ENCODE measurements at regions not wholly inside any gene's neighbourhood (a gene's known extent, or its start where the extent isn't known, plus 50 kb on each side); places are given as distances from the start of the nearest gene placed in this dataset.

DNA sequence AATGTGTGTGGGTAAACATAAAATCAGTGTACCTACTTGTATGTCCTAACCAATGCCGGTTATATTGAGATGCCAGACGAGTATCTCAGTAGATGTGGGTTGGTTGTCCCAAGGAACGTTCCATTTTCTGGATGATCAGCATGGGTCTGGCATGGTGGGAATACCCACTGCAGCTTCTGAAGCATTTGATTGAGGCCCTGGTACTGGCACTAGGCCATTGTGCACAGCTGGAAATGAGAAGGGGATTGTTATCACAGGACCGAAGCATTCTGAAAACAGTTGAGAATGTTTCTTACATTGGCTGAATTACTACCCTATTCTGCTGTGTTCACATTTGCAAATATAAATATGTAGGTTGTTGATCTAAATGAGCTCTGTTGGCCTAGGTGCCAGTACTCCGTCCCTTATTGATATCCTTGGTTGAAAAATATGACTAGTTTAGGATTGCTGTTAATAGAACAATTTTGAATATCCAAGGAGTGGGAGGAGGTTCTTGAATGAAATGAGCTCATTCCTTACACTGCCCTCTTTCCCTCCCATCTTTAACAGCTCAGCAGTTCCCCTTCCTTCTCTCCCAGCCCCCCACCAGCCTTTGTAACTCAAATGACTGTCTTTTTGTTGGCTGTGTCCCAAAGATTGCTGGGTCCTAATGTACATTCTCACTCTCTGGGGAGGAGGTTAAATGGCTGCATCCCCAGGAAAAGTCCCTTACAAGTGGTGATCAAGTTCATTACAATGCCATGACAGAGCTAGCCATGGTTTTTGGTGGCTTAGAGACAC lies 293.3 kb upstream of the TPM1 start:
- no peak for DNase-seq (ENCODE audit: low read depth)

DNA sequence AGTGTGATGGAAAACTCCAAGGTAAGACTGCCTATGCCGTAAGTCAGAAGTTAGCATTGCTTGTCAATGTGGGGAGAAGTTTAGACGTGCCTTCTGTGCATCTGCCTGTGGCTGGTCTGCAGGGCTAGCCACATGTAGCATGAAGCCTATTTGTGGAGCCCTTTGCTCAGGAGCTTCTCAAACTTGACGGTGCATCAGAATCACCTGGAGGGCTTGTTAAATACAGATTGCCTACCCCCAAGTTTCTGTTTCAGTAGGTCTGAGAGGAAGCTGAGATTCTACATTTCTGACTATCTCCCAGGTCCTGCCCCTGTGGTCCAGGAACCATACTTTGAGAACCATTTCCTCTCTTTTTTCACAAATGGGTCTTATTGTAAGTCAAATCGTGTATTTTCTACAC lies 292.1 kb upstream of the TPM1 start:
- DNase-seq (ENCODE audit: low read depth) = no peak

DNA sequence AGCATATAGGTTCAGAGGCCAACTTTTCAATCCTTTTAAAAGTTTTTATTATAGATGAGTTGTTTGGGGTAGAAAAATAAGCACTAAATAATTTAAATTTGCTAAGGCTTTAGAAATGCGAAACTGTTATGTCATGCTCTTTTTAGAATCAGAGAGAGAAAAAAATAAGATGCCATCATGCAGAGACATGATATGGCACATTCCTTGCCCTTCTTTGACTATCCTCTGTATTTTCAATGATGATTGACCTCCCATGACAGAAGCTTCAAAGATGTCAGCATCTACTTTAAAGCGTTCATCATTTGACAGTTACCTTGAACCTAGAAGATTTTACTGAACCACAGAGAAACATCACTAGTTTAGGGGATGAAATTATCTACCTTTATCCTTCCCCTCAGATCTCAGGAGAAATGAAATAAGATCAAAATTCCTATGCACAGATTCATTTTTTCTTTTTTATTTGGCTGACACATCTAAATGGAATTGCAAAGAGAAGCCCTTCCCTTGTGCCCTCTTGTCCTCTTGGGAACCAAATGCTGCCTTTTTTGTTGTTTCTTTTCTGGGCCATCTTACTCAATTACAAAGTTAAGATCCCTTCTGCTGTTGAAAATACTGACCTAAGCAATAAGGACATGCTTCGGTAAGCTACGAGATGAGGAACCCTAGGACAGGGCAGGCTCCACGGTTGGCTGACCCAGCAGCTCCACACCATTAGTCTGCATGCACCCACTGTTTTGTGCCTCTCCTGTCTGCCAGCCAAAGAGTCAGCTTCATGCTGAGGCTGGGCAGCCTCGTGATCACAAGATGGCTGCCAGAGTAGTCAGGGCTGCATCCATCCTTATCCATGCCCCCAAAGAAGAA lies 289.7 kb upstream of the TPM1 start:
- no peak for DNase-seq (ENCODE audit: low read depth)

DNA sequence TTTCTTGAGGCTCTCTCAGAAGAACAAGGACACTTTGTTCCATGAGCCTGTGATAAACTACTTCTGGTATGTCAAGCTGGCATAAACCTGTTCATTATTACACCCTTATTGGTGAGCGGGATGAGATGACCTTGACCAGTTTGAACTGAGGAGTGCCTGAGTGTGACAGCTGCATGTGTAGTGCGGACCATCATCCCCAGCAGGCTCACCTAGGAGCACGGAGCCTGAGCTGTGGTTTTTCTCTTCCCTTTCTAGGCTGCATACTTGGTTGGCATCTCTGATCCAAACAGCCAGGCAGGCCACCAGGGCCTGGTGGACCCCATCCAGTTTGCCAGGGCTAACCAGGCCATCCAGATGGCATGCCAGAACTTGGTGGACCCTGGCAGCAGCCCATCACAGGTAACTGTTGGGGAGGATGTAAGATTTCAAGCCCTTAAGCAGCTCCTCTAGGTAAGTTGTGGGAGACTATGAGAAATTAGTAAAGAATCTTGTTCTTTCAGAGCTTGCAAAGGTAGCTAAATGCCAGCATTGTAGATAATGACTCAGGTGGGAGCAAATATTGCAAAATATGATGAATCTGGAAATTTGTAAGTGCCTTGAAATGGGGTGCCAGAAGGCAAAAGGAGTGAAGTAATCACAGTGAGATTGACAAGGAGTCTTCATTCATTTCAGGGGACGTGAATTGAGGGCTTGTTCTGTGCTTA lies 288.9 kb upstream of the TPM1 start:
- no peak for DNase-seq (ENCODE audit: low read depth)

DNA sequence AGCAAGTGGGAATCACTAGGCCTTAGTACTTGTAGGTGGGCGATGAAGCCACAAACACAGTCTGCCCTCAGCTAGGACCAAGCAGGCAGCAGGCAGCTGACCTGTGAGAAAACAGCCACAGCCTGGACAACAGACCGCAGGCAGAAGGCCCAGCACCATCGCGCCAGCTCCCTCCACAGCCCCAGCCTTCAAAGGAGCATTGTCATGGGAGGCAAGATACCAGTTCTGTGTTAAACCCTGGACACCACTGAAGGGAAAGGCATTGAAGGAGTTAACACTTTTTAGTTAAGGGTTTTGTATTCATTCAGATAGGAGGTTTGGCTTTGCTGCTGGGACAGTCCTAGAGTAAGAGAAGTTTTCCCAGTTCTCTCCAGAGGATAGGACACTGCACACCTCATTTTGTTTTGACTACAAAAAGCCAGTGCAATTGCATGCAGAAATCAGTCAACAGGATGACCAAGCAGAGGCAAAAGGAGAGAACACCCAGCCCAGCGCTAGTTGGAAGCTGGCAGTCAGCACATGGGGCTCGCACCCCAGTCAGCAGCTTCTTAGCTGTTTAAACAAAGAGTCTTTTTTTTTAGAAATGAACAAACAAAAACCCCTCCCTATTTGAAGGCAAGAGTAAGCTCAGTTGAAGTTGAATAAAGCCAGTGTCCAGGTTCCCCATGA lies 286.1 kb upstream of the TPM1 start:
- DNase-seq (ENCODE audit: low read depth) = no peak

DNA sequence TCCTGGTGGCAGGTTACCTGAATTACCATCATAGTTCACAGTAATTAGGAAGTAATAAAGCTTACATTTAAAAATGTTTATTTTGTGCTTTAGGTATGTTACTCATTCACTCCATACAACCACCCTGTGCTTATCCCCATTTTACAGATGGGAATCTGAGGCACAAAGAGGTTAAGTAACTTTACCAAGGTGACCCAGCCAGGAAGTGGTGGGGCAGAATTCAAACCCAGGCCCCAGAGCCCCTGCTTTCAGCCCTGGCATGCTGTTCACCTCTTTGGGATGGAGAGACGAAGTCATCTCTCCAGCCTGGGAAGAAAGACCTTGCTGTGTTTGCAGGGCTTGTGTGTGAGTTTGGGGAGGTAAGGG lies 285.6 kb upstream of the TPM1 start:
- DNase-seq (ENCODE audit: low read depth) = no peak

DNA sequence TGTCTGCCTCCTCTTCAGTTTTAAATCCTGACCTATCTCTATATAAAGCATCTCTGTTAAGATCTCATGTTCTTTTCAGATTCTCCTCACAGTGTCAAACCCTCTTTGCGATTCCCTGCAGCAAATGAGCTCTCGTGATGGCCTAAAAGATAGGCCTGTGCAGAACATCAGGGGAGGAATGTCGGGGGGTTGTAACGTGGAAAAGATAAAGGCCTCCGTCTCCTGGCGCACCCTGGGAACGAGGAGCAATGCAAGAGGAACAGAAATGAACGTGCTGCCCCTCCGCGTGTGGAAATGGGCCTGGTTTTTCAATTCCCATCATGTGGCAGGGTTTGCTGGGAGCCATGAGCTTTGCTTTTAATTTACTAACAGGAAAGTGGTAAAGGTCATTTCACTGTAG lies 285.0 kb upstream of the TPM1 start:
- DNase-seq (ENCODE audit: low read depth) = no peak

DNA sequence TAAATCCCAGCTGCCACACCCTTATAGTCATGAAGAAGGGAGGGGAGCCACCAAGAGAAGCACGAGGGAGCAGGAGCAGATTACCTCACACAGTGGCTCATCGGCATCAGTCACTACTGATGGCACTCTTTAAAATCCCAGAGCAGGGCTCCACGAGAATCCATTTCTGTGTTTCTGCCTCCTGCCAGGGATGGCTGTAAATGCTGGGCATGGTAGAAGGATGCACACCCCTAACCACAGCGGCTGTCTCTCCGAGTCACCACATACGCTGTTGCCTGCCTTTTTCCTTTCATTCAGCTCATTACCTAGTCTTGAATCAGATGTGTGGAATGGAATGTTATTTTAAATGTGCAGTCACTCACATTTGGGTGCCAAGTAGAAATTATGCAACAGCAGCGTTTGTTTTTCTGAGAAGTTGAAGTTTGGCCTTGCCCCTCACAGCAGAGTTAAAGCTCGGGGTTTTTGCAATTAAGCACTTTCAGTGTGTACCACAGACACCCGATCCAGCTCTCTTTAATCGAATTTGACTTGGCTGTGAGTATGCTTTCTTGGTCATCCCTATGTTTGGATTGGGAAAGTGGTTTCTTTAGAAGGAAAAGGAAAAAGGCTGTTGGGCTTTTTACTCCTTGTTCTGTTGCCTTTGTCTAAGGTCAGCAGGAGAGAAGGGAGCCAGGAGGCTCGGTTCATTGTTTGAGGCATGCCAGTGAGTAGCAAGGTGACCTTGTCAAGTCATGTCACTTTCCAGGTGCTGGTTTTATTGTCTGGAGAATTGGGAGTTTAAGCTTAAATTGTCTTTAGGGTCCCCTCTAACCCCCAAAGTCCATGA lies 284.2 kb upstream of the TPM1 start:
- DNase-seq (ENCODE audit: low read depth) = peak; percentile 71

DNA sequence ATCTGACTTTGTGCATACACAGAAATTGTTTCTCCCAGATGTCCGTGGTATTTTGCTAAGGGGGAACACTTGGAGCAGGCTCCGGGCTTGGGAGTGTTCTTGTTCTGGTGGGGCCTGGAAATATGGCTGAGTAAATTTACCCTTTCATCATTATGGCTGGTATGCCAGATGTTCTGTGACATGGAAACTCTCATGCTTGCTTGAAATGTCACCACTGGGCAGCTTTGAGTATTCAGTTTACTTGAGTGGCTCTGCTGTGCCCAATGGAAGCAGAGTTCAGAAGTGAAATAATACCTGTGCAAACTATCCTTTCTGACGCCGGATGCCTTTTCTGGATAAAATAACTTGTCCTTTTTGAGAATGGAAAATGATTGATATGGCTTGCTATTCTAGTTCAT lies 283.6 kb upstream of the TPM1 start:
- no peak for DNase-seq (ENCODE audit: low read depth)

DNA sequence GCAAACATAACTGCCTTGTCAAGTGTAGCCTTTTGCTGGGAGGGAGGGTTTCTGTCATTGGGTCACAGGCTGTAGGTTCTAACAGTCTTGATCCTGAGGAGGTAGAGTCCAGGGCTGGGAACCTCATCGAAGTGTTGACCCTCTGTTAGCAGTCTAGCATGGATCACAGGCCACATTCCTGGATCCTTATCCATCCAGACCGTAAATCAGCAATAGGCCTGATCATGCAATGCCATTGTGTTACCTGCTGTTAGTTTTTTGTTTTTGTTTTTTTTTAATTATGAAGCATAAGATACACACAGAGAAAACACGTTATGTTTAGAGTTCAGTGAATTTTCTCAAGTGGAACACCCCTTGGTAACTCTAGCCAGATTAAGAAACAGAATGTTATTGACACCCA lies 282.0 kb upstream of the TPM1 start:
- no peak for DNase-seq (ENCODE audit: low read depth)

DNA sequence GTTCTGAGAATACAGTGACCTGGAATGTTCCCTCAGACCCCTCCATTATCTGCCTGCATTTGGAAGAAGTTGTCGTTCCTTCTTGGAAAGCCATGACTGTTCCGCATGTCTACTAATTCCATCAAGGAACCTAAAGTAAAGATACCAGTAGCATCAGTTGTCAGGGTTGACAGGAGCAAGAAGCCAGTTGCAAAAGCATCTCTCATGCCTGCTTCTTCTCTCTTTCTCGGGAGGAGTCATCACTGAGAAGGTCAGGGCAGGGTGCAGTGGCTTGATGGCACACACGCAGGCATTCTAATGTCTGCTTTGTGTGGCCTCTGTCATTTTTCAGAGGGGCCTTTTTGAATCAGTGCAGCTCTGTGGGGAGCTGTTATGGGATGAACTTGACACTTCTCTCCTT lies 276.6 kb upstream of the TPM1 start:
- no peak for DNase-seq (ENCODE audit: low read depth)

DNA sequence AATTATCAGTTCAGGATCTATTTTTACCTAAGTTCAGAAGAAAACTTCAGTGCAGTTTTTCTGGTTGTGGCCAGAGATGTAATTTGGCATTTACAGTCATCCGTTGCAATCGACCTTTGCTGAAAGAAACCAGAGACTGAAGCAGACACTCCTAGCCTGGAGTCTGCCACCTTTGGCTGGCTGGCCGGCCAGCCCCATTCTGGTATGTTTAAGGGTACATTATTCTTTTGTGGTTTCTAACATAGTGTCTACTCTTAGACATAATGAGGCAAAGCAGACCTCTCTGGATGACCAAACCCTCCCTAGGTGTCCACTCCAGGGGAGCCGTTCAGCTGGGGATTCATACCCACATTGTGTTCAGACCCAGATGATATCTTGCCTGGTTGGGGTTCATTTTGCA lies 275.9 kb upstream of the TPM1 start:
- no peak for DNase-seq (ENCODE audit: low read depth)

DNA sequence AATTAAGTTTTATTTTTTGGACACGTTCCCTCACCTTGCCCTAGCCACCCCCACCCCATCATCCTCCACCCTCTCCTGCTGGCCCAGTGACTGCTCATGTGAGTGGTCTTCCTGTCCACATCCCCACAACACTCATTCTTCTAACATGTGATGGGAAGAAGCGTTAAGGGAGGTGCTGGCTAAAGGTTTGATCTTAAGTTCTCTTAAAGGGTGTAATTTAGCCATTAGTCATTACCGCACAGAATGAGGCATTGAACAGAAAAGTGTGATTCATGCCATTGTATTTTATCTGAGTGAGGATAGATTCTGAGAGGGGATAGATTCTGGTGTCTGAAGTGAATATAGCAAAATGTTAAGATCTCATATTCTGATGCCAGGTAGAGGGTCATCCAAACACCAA lies 272.9 kb upstream of the TPM1 start:
- no peak for DNase-seq (ENCODE audit: low read depth)

DNA sequence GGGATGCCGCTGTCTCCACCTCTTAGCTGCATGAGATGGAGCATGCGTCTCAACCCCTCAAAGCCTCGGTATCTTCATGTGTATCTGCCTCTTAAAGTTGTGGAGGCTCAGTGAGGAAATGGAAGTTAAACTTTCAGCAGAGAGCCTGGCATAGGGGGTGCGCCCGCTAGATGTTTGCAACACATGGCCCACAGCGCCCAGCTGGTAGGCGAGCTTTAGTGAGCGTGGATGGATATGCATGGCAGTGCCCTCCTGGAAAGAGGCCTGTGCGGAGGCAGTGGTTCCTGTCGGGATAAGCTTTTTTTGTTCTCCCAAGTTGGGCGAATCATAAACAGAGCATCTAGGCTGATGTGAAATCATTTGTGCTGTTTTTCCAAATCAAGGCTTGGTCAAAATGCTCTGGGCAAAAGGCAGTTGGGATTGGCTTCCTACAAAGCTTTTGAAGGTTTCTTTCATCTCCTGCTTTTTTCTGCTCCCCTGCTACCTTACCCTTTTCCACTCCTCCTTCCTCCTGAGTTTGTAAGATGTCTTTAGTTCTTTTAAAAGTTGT lies 272.4 kb upstream of the TPM1 start:
- DNase-seq (ENCODE audit: low read depth) = no peak

DNA sequence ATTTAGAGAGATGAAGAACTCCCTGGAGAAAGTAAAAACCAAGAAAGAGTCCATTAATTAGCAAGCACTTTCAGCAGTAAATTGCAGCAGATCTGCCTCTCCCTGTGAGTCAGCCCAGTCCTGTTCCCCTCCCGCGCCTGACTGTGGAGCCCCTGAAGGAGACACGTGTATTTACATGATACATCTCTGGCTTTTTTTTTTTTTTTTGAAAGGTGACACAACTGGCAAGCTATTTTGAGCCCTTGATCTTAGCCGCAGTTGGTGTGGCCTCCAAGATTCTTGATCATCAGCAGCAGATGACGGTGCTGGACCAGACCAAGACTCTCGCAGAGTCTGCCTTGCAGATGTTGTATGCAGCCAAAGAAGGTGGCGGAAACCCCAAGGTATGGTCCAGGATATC lies 271.8 kb upstream of the TPM1 start:
- peak; percentile 26 for DNase-seq (ENCODE audit: low read depth)

DNA sequence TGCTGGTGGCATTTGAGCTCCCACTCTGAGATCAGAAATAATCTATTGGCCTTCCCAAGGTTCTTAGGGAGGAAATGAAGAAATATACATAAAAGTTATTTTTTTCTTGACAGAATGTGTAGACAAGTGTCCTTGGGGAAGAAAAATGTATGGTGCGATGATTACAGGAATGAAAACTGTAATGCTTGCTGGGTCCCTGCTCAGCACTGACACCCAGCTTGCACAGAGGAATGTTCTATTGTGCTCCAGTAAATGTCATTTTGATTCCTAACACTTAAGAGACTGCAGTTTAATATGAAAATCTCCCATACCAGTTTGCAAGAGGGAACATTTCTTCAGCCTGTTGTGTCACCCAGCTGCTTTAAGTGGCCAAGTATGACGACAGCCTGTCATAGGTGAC lies 271.3 kb upstream of the TPM1 start:
- no peak for DNase-seq (ENCODE audit: low read depth)

DNA sequence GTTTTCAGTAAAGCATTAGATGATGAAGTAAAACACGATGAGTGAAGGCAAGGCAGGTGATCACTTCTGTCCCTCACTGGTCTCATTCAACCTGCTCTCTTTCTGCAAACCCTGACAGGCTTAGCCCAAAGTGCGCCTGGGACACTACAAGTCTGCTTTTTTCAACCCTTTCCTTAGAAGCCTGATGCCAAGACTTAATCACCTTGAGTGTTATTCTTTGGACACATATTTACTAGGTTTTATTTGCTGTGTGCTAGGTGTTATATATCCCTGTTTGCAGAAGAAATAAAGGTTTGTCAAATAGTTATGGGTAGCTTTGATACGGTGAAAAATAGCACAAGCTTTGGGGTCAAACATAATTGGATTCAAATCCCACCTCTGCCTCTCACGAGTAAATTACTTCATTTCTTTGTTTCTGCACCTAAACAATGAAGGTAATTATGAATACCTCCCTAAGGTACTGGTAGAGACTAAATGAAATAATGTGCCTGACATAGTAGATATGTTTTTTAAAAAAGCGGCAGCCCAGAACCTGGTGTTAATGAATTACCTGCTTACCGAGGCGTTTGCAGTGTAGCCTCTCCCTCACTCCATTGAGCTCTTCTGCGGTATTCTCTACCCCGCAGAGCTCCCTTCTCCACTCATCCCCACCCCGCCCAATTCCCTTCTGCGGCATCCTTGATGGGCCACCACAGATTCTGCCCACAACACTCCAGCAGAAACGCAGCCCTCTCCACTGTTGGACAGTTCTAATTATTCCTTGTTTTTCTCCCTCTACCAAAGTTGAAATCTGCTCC lies 269.0 kb upstream of the TPM1 start:
- DNase-seq (ENCODE audit: low read depth) = no peak

DNA sequence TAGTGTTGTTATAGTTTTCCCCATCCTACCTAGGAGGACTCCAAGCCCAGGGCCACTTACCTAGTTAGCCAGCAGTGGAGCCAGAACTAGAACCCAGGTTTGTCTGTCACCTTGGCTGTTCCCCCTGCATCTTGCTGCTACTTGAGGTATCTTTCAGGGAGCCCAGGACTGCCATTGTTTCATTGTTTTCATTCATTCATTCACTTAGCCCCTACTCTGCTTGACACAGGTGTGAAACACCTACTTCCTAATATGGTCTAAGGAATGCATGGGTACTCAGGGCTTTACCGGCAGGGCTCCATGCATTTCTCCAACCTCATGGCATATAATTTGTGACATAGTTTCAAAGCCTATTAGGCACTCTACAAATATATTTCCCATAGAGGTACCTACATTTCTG lies 266.6 kb upstream of the TPM1 start:
- no peak for DNase-seq (ENCODE audit: low read depth)

DNA sequence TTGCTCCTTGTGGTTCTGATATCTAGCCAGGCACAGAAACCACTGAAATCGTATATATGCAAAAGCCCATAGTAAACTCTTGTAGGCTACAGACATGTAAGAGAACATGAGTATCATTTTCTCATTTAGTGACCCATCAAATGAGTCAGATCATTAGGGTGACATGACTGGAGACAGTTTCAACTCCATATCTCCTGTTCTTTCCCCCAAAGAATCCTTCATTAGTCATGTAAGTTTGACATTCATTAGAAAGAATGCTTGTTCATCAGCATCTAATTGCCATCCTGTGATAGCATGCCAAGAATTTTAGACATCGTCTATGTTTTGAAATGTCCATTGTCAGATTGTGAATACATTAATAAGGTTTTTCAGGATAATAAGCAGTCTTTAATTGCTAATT lies 264.9 kb upstream of the TPM1 start:
- no peak for DNase-seq (ENCODE audit: low read depth)

DNA sequence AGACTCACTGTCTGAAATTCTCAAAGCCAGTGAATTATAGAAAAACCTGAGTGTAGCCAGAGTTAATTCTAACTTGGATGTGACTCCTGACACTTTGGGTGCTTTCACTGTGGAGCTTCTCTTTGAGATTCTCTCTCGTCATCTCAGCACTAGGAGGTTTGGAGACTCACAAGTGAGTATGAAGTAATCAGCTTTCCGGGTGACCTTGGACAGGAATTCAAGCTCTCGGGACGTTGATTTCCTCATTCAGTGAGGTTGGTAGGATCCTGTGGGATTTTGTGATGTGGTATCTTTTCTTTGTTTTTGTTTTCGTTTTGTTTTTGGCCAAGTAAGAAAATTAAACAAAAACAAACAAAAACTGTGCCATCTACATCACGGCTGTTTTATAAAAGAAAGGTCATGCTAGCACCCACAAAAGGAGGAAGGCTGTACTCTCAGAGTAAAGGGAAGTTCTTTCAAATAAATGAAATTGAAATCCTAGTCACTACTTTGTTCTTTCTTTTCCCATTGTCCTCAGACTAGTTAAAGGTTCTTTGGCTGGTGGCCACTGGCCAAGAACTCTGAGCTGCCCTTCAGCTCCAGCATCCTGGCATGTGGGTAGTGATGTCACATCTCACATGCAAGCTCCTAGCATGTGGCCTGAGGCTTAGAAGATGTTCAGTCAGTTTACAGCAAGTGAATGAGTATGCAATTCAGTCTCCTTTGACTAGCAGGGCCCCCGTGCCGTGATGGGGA lies 263.3 kb upstream of the TPM1 start:
- DNase-seq (ENCODE audit: low read depth) = peak; percentile 10
